Choroid plexus epithelial cell (primary cell): ENCODE measurements at regions not wholly inside any gene's neighbourhood (a gene's known extent, or its start where the extent isn't known, plus 50 kb on each side); places are given as distances from the start of the nearest gene placed in this dataset.

Experiments
- DNase-seq: peaks from one replicate; pipeline ENCODE4 v3.0.0-alpha.2; 2010; ENCODE audit warnings: low read depth
- H3K4me3 ChIP-seq: 2 replicates; pipeline ENCODE4 v1.5.1; 2011; ENCODE audit warnings: low read depth, mild to moderate bottlenecking, control low read depth, low read length, moderate library complexity
- TF ChIP-seq, protein P1 (sequence below): conservative IDR thresholded peaks from 2 replicates; pipeline ENCODE4 v1.5.1; 2011; ENCODE audit warnings: low read depth, mild to moderate bottlenecking, control low read depth, inconsistent platforms, low read length, moderate library complexity

DNA sequence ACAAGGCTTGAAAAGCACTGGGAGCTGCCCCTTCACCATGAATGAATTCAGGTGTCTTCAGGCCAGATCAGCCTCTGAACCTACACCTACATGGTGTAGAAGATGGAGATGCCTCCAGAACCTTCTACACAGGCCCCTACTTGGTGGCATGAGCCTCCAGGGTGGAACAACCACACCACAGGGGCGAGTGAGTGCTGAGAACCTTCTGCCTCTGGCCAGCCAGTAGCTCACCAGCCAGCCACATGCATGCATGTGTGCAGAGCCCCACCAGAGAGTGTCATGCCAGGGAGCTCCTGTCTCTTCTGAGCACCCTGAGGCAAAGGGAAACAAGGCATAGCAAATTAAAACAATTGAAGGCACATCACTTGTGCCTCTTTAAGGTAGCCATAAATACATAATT, 161.8 kb upstream of the TOPAZ1 start:
- no peak for DNase-seq
- TF ChIP-seq, protein P1, sequence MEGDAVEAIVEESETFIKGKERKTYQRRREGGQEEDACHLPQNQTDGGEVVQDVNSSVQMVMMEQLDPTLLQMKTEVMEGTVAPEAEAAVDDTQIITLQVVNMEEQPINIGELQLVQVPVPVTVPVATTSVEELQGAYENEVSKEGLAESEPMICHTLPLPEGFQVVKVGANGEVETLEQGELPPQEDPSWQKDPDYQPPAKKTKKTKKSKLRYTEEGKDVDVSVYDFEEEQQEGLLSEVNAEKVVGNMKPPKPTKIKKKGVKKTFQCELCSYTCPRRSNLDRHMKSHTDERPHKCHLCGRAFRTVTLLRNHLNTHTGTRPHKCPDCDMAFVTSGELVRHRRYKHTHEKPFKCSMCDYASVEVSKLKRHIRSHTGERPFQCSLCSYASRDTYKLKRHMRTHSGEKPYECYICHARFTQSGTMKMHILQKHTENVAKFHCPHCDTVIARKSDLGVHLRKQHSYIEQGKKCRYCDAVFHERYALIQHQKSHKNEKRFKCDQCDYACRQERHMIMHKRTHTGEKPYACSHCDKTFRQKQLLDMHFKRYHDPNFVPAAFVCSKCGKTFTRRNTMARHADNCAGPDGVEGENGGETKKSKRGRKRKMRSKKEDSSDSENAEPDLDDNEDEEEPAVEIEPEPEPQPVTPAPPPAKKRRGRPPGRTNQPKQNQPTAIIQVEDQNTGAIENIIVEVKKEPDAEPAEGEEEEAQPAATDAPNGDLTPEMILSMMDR = no peak
- no peak overlapping the region for H3K4me3 ChIP-seq

DNA sequence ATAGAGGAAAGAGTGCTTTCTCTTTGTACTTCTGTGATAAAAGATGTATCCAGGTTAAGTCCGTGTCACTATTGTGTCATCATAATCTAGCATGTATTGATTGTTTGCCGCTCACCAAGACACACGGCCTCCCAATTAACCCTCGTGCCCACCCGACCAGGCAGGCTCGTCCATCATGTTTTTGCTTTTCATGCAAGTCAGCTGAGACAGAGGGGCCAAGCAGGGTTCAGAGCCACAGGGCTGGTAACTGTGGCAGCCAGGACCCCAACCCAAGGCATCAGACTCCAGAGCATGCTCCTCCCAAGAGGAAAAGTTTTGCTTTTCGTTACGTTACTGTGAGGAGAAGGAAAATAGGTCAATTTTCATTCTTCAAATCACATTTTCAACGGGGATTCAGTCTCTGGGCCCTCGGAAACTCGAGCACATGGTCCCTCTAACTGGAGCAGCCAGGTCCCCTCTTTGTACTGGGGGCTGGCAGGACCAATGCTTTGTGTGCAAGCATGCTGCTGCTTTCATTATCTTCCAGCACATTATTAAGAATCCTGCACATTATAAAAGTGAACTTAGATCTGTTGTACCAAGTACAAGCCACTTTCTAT, 161.1 kb upstream of the TOPAZ1 start:
- no peak overlapping the region for H3K4me3 ChIP-seq
- no peak for DNase-seq
- TF ChIP-seq, protein P1 = no peak

DNA sequence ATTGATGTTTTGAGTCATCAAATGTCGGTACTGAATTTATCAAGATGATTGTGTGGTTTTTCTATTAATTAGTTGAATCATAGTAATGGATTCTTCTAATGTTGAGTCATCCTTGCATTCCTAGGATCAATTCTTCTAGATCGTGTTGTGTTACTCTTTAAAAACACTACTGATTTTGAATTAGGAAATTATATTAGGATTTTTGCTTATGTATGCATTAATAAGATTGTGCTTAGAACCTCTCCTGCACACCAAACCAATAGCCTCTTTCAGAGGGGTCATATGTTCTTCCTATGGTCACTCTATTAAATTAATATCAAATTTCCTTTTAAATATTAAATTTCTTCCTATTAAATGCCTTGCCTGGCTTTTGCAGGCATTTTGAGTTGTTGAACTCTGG, 151.7 kb upstream of the TOPAZ1 start:
- TF ChIP-seq, protein P1 = no peak
- no peak overlapping the region for H3K4me3 ChIP-seq
- no peak for DNase-seq

DNA sequence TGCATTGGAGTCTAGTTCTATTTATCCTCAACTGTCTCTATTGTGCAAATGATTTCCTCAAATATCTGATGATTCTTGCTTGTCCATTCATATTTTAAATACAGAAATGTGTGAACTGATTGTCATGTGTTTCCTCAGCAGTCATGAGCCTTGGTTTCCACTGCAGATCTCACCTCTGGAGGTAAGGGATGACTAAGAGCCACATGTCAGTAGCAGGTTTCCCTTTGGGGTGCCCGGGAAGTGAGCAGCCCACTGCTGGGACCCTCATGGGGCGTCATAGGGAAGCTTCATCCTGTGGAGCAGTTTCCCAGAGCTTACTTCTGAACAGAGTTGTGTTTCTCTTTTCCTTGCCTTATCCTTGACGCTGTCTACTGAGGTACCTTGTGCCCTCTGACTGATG, 149.2 kb upstream of the TOPAZ1 start:
- TF ChIP-seq, protein P1 = no peak
- no peak overlapping the region for H3K4me3 ChIP-seq
- DNase-seq = no peak

DNA sequence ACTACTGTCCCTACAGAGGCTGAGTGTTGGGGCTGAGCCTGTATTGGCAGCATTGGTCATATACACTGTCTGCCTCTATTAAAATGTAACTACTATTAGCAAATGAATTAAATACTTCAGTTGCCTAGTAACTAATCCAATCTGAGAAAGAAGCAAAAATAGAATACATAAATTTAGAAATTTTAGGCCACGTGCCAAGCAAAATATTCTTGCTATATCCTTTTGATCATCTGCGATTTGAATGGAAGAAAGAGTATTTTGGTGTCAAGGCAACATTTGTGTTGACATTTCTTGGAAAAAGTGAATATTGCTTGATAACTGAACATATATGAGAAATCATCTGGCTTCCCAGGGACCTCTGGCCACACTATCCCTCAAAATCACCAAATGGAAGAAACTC, 148.2 kb upstream of the TOPAZ1 start:
- peak; percentile 19 for DNase-seq
- H3K4me3 ChIP-seq = no peak overlapping the region
- TF ChIP-seq, protein P1 = no peak

DNA sequence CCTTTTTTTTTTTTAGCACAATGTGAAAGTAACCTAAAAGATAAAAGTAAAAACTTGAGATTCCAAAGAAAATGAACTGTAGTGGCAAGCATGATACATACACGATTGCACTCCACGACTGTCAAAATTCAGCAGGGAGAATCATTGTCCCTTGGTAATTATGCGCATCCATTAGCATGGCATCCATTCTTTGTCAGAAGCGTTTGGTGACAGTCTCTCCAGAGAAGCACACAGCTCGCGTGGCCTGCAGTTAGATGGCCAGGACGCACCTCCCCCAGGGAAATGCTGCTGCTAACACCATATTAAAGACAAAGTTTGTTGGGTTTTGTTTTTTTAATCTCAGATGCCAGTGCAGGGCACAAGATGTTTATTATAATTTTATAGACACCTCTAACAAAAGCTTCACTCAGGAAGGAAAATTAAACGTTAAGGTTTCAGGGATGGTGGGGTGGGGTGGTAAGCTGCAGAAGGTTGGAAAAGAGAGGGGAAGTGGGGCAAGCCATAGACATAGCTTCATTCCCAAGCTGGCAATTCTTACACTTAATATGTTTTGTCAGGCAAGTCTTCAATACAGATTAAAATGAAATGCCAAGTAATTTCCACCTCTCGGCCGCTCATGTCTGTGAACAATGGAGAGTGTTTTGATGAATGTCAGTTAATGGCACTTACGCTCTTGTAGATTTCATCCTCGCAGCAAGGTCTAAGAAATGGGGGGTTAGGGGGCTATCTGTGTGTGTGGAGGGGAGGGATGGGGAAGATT, 142.8 kb upstream of the TOPAZ1 start:
- DNase-seq = no peak
- TF ChIP-seq, protein P1 = no peak
- no peak overlapping the region for H3K4me3 ChIP-seq
